ENCODE measurements at regions not wholly inside any gene's neighbourhood (a gene's known extent, or its start where the extent isn't known, plus 50 kb on each side); places are given as distances from the start of the nearest gene placed in this dataset.

- TF ChIP-seq POLR2A (IDR thresholded peaks at IDR 0.05; ENCODE audit: low read length): no peak
- no peak for TF ChIP-seq GATA1 (IDR thresholded peaks at IDR 0.05; ENCODE audit: low read depth, low read length)
Observed at GRCh38 chr17:12352127-12352526, 313.6 kb upstream of the MYOCD start.
